HepG2 (cell line): ENCODE measurements at regions not wholly inside any gene's neighbourhood (a gene's known extent, or its start where the extent isn't known, plus 50 kb on each side); places are given as distances from the start of the nearest gene placed in this dataset.

Source experiments
- ATAC-seq: fragments of 200-7000 bp; cut with Tn5 transposase; 3 replicates; pipeline ENCODE4 v1.9.1; 2020; ENCODE audit warnings: mild to moderate bottlenecking, moderate library complexity
- BruUV-seq: library from RNA; stranded (reverse); fragments of 400-500 nt; replicated peaks from 2 replicates; lab custom pipeline; 2021; lab: Mats Ljungman, UMichigan
- CTCF ChIA-PET: fragments of 300-600 bp; formaldehyde crosslinking; extraction: SDS; loops from one replicate; lab custom pipeline; 2021; ENCODE audit warnings: low total read pairs, inconsistent platforms, low intra/inter-chr PET ratio; lab: Yijun Ruan, JAX
- POLR2A ChIA-PET: fragments of 350-600 bp; sonication (Branson Sonifier 250); formaldehyde crosslinking; loops from one replicate; lab custom pipeline; 2020; ENCODE audit warnings: antibody characterized with exemption, inconsistent platforms; lab: Yijun Ruan, JAX
- DNase-seq: peaks from one replicate; pipeline ENCODE4 v3.0.0-alpha.2; 2015; ENCODE audit warnings: low spot score
- FAIRE-seq: peaks from 3 replicates; lab custom pipeline; 2011; peaks lifted over from hg19 to GRCh38; lab: Jason Lieb, UNC
- H2AFZ ChIP-seq: one replicate; pipeline ENCODE4 v1.6.1; 2011; ENCODE audit warnings: low read length, inconsistent platforms
- H3K27ac ChIP-seq: fragments of 300-600 bp; 3 replicates; pipeline ENCODE4 v1.8.0; 2011; ENCODE audit warnings: mixed run types, mild to moderate bottlenecking, mixed read lengths, low read length, inconsistent platforms; ENCODE audit not compliant: insufficient read depth; ENCODE audit errors: extremely low read length
- H3K27me3 ChIP-seq, 2 experiments: fragments of 200-600 bp in 1 of 2; 2 replicates in 1 of 2; 3 replicates in 1 of 2; pipeline versions ENCODE4 v1.6.0 to v1.8.0; 2011; ENCODE audit warnings: low read length in 2 of 2, mild to moderate bottlenecking in 2 of 2, moderate library complexity in 2 of 2, inconsistent platforms in 1 of 2; ENCODE audit not compliant: insufficient read depth in 2 of 2, control insufficient read depth in 1 of 2
- H3K36me3 ChIP-seq, 2 experiments: fragments of 200-600 bp in 1 of 2; replicated peaks in 1 of 2; 2 replicates in 1 of 2; 3 replicates in 1 of 2; pipeline versions ENCODE4 v1.5.1 to v1.8.0; 2011; ENCODE audit warnings: low read length in 2 of 2, inconsistent platforms in 1 of 2; ENCODE audit not compliant: insufficient read depth in 2 of 2, control insufficient read depth in 1 of 2
- H3K4me1 ChIP-seq: 2 replicates; pipeline ENCODE4 v1.5.1; 2012; ENCODE audit warnings: low read length, inconsistent platforms; ENCODE audit not compliant: insufficient read depth
- H3K4me2 ChIP-seq: 2 replicates; pipeline ENCODE4 v1.6.0; 2011; ENCODE audit warnings: low read depth, low read length, inconsistent platforms
- H3K4me3 ChIP-seq, 3 experiments: fragments of 200-600 bp in 1 of 3; sonication (generic), shearing (Covaris generic) in 1 of 3; replicated peaks in 1 of 3; 2 replicates each; pipeline ENCODE4 v1.5.1; 2011 to 2016; ENCODE audit warnings: low read length in 3 of 3, inconsistent platforms in 2 of 3, low read depth in 2 of 3, mild to moderate bottlenecking in 2 of 3, control low read depth in 1 of 3, mixed read lengths in 1 of 3; ENCODE audit not compliant: insufficient read depth in 1 of 3
- H3K79me2 ChIP-seq: one replicate; pipeline ENCODE4 v1.6.1; 2011; ENCODE audit warnings: low read length, inconsistent platforms; ENCODE audit not compliant: insufficient read depth
- H3K9ac ChIP-seq: 2 replicates; pipeline ENCODE4 v1.6.0; 2011; ENCODE audit warnings: mild to moderate bottlenecking, low read depth, low read length, inconsistent platforms; ENCODE audit not compliant: insufficient read depth
- H3K9me3 ChIP-seq: 2 replicates; pipeline ENCODE4 v1.5.1; 2012; ENCODE audit warnings: mild to moderate bottlenecking, low read length
- H4K20me1 ChIP-seq: 2 replicates; pipeline ENCODE4 v1.6.0; 2011; ENCODE audit warnings: inconsistent platforms, mild to moderate bottlenecking, low read length, moderate library complexity; ENCODE audit not compliant: insufficient read depth
- ARNTL ChIP-seq: sonication (generic); formaldehyde crosslinking; IDR thresholded peaks from 2 replicates; pipeline ENCODE4 v1.4.0; 2020; ENCODE audit warnings: mild to moderate bottlenecking, missing genetic modification reagents
- FOXA3 ChIP-seq: IDR thresholded peaks from 2 replicates; pipeline ENCODE4 v1.6.1; 2016; ENCODE audit warnings: missing genetic modification reagents, missing compliant biosample characterization
- NCOA5 ChIP-seq: sonication (generic); formaldehyde crosslinking; IDR thresholded peaks from 2 replicates; pipeline ENCODE4 v1.4.0; 2020; ENCODE audit warnings: missing genetic modification reagents
- TEF ChIP-seq: sonication (generic); formaldehyde crosslinking; IDR thresholded peaks from 2 replicates; pipeline ENCODE4 v1.5.0; 2020; ENCODE audit warnings: missing genetic modification reagents
- ZNF143 ChIP-seq: sonication (generic); formaldehyde crosslinking; IDR thresholded peaks from 2 replicates; pipeline ENCODE4 v1.4.0; 2020; ENCODE audit warnings: missing genetic modification reagents
- ZNF256 ChIP-seq: sonication (generic); formaldehyde crosslinking; conservative IDR thresholded peaks from 2 replicates; pipeline ENCODE4 v1.4.0; 2020; ENCODE audit warnings: missing genetic modification reagents
- ZNF512B ChIP-seq: sonication (generic); formaldehyde crosslinking; IDR thresholded peaks from 2 replicates; pipeline ENCODE4 v1.5.1; 2020; ENCODE audit warnings: missing genetic modification reagents, mild to moderate bottlenecking, borderline replicate concordance
- ZNF660 ChIP-seq: sonication (generic); formaldehyde crosslinking; IDR thresholded peaks from 2 replicates; pipeline ENCODE4 v1.5.1; 2020; ENCODE audit warnings: mild to moderate bottlenecking, low read depth, missing genetic modification reagents, borderline replicate concordance
- ZNF891 ChIP-seq: sonication (generic); formaldehyde crosslinking; IDR thresholded peaks from 2 replicates; pipeline ENCODE4 v1.5.0; 2020; ENCODE audit warnings: mild to moderate bottlenecking, missing genetic modification reagents
- in situ Hi-C: cut with HindIII; loops from 2 replicates; pipeline ENCODE4 v1.10.0; 2017; ENCODE audit warnings: low pct_unique_long_range_greater_than_20kb; ENCODE audit not compliant: extremely low pct_ligation_motif_present
- intact Hi-C: fragments of 100-400 bp; cut with micrococcal nuclease; formaldehyde crosslinking; loops from one replicate; pipeline ENCODE4 v1.10.0; 2022; ENCODE audit not compliant: unreplicated experiment
- TF ChIP-seq, protein P1 (sequence below): sonication (generic); formaldehyde crosslinking; IDR thresholded peaks from 2 replicates; pipeline ENCODE4 v1.5.0; 2020; ENCODE audit warnings: missing genetic modification reagents
- TF ChIP-seq, protein P2 (sequence below): sonication (generic); formaldehyde crosslinking; IDR thresholded peaks from 2 replicates; pipeline ENCODE4 v1.8.1; 2023; ENCODE audit warnings: missing genetic modification reagents, inconsistent platforms, borderline replicate concordance
- TF ChIP-seq, protein P3 (sequence below): sonication (generic); formaldehyde crosslinking; IDR thresholded peaks from 2 replicates; pipeline ENCODE4 v1.5.0; 2020; ENCODE audit warnings: missing genetic modification reagents

- no peak overlapping the region for H2AFZ ChIP-seq
- no peak overlapping the region for H3K27ac ChIP-seq
- no peak overlapping the region for H3K4me2 ChIP-seq
- H3K79me2 ChIP-seq = no peaks in the 10 kb centered on the region
- H3K9me3 ChIP-seq = peaks cover 9% of the 10 kb centered on the region; the same call in 1 of the 2 replicates
- peaks cover 13% of the 10 kb centered on the region for H3K4me1 ChIP-seq
- CTCF ChIA-PET = no interaction called here
- POLR2A ChIA-PET = no interaction called here
- intact Hi-C loops = no loop called here
- H3K36me3 ChIP-seq = no peaks in the 10 kb centered on the region
- FAIRE-seq = no peak
- no peak for DNase-seq
- in situ Hi-C loops = no loop called here
- no TSS peak for BruUV-seq
- H4K20me1 ChIP-seq = no peaks in the 10 kb centered on the region
- H3K27me3 ChIP-seq = no peaks in the 10 kb centered on the region; a peak in 1 of 5 replicates
- no peak overlapping the region for H3K4me3 ChIP-seq
- no peak for ATAC-seq
- H3K9ac ChIP-seq = no peak overlapping the region
- TF ChIP-seq, protein P1, sequence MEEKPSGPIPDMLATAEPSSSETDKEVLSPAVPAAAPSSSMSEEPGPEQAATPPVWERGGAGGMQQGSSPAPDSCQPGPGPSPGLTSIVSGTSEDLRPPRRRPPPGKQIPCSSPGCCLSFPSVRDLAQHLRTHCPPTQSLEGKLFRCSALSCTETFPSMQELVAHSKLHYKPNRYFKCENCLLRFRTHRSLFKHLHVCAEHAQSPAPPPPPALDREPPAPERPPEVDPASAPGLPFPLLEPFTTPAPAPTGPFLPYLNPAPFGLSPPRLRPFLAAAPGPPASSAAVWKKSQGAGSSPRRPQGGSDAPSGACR (CRISPR knock-in tag) = no peak
- TF ChIP-seq, protein P2, sequence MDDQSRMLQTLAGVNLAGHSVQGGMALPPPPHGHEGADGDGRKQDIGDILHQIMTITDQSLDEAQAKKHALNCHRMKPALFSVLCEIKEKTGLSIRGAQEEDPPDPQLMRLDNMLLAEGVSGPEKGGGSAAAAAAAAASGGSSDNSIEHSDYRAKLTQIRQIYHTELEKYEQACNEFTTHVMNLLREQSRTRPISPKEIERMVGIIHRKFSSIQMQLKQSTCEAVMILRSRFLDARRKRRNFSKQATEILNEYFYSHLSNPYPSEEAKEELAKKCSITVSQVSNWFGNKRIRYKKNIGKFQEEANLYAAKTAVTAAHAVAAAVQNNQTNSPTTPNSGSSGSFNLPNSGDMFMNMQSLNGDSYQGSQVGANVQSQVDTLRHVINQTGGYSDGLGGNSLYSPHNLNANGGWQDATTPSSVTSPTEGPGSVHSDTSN (CRISPR knock-in tag) = no peak
- TF ChIP-seq FOXA3 (CRISPR knock-in tag) (no peak), ZNF256 (CRISPR knock-in tag) (no peak), ZNF660 (CRISPR knock-in tag) (no peak), TEF (CRISPR knock-in tag) (no peak), ZNF891 (CRISPR knock-in tag) (no peak), NCOA5 (CRISPR knock-in tag) (no peak), ZNF512B (CRISPR knock-in tag) (no peak), ZNF143 (no peak), ARNTL (CRISPR knock-in tag) (no peak)
- TF ChIP-seq, protein P3, sequence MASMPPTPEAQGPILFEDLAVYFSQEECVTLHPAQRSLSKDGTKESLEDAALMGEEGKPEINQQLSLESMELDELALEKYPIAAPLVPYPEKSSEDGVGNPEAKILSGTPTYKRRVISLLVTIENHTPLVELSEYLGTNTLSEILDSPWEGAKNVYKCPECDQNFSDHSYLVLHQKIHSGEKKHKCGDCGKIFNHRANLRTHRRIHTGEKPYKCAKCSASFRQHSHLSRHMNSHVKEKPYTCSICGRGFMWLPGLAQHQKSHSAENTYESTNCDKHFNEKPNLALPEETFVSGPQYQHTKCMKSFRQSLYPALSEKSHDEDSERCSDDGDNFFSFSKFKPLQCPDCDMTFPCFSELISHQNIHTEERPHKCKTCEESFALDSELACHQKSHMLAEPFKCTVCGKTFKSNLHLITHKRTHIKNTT = no peak
- TF ChIP-seq, all 625 proteins: peak for 0
Observed at GRCh38 chr5:102595332-102595731, 96.5 kb upstream of the SLCO6A1 start.
